Midbrain (tissue), 1 donor: ENCODE measurements at regions not wholly inside any gene's neighbourhood (a gene's known extent, or its start where the extent isn't known, plus 50 kb on each side); places are given as distances from the start of the nearest gene placed in this dataset.
"Not testable (repeated sequence)": the region's sequence is repeated elsewhere in the genome, so short reads cannot be mapped to it uniquely, and the experiment has no call there.

Experiments used
- DNase-seq: peaks from one replicate; lab custom pipeline; 2025; lab: John Stamatoyannopoulos, UW

- no peak for DNase-seq
These were observed 856.3 kb downstream of the XPNPEP1 start for GRCh38 chr10:109067031-109067430.

DNA sequence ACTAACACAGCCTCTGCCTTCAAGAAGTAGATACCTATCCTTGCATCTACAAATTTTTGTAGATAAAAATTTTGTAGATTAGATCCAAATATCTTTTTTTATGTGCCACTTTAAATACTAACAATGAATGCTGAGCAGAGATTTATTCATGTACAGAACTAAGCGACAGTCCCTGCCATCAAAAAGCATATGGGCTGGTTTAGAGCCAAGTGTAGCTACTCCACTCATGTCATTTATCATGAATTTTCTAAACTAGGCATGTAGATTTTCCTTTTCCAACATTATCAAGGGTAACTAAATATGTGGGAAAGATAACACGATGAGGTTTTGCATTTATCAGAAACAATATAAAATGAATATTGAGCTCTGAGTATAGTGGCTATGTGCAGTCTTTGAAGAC, 857.5 kb downstream of the XPNPEP1 start:
- DNase-seq = no peak

- DNase-seq = no peak
These were observed 860.9 kb downstream of the XPNPEP1 start for GRCh38 chr10:109062371-109062770.

GRCh38 chr10:109055243-109055642, 868.1 kb downstream of the XPNPEP1 start:
- no peak for DNase-seq

DNA sequence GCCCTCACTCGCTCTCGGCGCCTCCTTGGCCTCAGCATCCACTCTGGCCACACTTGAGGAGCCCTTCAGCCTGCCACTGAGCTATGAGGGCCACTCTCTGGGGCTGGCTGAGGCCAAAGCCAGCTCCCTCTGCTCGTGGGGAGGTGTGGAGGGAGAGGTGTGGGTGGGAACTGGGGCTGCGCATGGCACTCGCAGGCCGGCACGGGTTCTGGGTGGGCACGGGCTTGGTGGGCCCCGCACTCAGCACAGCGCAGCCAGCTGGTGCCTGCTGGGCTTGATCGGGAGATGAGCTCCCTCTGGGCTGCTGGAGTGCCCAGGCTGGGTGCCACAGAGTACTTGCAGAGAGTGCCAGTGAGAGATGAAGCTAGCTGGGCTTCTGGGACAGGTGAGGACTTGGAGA, 875.5 kb downstream of the XPNPEP1 start:
- DNase-seq = no peak

- not testable (repeated sequence) for DNase-seq
These were observed 876.9 kb downstream of the XPNPEP1 start for GRCh38 chr10:109046427-109046826.

DNA sequence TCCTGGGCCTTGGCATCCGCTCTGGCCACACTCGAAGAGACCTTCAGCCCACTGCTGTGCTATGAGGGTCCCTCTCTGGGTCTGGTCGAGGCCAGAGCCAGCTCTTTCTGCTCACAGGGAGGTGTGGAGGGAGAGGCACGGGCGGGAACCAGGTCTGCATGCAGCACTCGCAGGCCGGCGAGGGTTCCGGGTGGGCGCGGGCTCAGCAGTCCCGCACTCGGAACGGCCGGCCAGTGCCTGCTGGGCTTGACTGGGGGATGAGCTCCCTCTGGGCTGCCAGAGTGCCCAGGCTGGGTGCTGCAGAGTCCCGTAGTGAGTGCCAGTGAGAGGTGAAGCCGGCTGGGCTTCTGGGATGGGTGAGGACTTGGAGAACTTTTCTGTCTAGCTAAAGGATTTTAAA, 882.7 kb downstream of the XPNPEP1 start:
- DNase-seq = no peak

DNA sequence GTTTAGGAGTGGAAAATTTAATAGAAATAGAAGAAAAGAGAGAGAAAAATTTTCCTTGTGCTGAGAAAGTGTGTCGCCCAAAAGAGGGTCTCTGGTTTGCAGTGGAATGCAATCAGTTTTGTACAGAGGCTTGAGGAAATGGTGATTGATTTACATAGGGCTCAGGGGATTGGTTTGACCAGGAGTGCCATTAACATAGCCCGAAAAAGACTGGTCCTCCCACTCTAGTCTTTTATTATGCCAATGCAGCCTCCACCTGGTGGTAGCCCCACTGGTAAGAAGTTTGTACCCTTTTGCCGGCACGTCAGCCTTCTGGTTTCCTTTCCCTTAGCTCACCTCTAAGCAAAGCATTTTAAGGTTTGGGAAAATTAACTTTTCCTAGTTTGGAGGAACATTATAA, 885.3 kb downstream of the XPNPEP1 start:
- DNase-seq = no peak

GRCh38 chr10:109030581-109031210, 892.6 kb downstream of the XPNPEP1 start:
- no peak for DNase-seq

- DNase-seq = no peak
These were observed 893.4 kb downstream of the XPNPEP1 start for GRCh38 chr10:109029870-109030269.

DNA sequence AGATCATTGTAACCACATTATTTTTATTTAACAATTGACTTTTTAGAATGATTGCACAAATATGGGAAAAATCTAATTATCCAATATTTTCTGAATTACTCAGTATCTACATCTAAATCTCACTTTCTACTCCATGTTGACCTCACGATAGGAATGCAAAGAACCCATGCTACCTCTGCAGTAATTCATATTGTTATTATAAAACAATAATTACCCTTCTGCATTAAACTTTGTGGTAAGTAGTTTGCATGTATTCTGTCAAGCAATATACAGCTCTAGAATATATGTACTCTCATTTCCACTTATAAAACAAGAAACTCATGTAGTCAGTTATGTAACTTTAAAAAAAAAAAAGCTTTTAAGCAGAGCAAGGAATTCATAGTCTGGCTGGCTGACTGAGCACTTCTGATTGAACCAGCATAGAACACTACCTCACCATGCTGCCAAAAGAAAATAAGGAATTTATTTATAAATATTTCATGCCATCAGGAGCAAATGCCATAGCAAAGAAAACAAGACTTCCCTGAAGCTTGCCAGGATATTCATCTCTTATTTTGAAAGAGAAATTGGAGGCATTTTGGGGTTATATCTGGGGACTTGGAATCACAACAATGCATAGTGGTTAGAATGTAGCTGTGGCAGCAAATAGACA, 895.7 kb downstream of the XPNPEP1 start:
- DNase-seq = no peak

- no peak for DNase-seq
These were observed 898.1 kb downstream of the XPNPEP1 start for GRCh38 chr10:109025172-109025571.

GRCh38 chr10:109022417-109023049, 900.8 kb downstream of the XPNPEP1 start:
- no peak for DNase-seq

- no peak for DNase-seq
These were observed 904.3 kb downstream of the XPNPEP1 start for GRCh38 chr10:109019001-109019424.

- no peak for DNase-seq
These were observed 915.8 kb downstream of the XPNPEP1 start for GRCh38 chr10:109007514-109007913.

GRCh38 chr10:108990441-108990840, 932.9 kb downstream of the XPNPEP1 start:
- DNase-seq = no peak

- DNase-seq = no peak
These were observed 933.3 kb downstream of the XPNPEP1 start for GRCh38 chr10:108989976-108990375.

GRCh38 chr10:108982159-108982558, 941.2 kb downstream of the XPNPEP1 start:
- no peak for DNase-seq

GRCh38 chr10:108980869-108981268, 942.4 kb downstream of the XPNPEP1 start:
- DNase-seq = no peak

DNA sequence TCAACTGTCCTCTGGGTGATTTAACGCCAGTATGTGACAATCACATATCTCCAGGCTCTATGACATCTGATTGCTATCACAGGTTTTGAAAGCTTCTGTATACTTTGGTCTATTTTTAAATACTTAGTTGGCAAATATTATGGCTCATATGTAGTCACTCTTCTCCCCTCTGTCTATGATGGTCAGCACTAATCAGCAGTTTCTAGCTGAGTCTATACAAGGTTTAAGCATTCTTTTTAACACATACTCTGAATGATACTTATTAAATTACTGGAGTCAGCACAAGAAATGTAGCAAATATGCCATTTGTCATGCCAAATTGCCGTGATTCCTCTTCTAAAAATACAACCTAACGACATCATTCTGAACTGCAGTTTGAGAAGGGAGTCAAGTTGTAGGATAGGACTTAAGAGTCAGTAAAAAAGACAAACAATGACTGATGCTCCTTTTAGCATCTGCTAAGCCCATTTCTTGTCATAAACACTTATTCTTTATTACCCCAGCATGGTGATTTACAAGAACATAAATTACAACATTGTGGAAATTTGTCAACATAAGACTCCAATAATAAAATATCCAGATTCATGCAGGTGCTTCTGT, 947.8 kb downstream of the XPNPEP1 start:
- no peak for DNase-seq

DNA sequence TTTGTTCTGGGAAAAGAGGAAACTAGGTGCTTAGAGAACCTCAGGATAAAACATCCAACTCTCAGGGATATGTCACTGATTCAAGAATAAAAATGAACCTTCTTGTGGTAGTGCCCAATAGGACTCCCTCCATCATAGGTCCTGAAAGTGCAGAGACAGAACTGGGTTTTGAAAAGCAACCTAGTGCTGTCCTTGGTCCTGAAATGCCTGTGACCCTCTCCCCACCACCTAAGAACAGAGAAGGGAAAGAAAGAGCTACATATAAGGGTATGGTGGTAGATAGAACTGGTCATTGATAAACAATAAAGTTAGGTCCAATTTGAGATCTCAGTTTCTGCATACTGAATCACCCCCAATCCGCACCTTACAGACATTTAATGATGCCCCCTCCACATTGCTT, 953.3 kb downstream of the XPNPEP1 start:
- DNase-seq = no peak

- no peak for DNase-seq
These were observed 956.9 kb downstream of the XPNPEP1 start for GRCh38 chr10:108966411-108966810.

- no peak for DNase-seq
These were observed 957.3 kb downstream of the XPNPEP1 start for GRCh38 chr10:108966005-108966404.
